Adrenal gland (tissue), 9 donors: ENCODE measurements at regions not wholly inside any gene's neighbourhood (a gene's known extent, or its start where the extent isn't known, plus 50 kb on each side); places are given as distances from the start of the nearest gene placed in this dataset.

ENCODE experiments used
- DNase-seq, 7 donors: peaks; one replicate each; pipeline ENCODE4 v3.0.0-alpha.2; 2019 to 2020
- H3K27ac ChIP-seq, 5 donors: fragments of 200-600 bp; sonication (generic) in 4 of 5; 1 replicate in 3 of 5; 2 replicates in 2 of 5; pipeline versions ENCODE4 v1.5.1 to v1.8.0; 2016 to 2020; ENCODE audit warnings: mild to moderate bottlenecking in 1 of 5
- H3K27me3 ChIP-seq: fragments of 200-600 bp; 2 replicates; pipeline ENCODE4 v1.8.0; 2021
- H3K36me3 ChIP-seq, 2 donors: fragments of 200-600 bp; replicated peaks in 1 of 2; 1 replicate in 1 of 2; 2 replicates in 1 of 2; pipeline versions ENCODE4 v1.5.1 to v1.8.0; 2018 to 2022
- H3K4me1 ChIP-seq, 2 donors: fragments of 200-600 bp; replicated peaks in 1 of 2; 1 replicate in 1 of 2; 2 replicates in 1 of 2; pipeline versions ENCODE4 v1.5.1 to v1.8.0; 2018 to 2021
- H3K4me3 ChIP-seq, 4 donors: fragments of 200-600 bp; sonication (generic) in 3 of 4; one replicate each; pipeline ENCODE4 v1.5.1; 2016 to 2018
- H3K9me3 ChIP-seq, 3 donors: fragments of 200-600 bp; sonication (generic) in 1 of 3; replicated peaks in 1 of 3; 1 replicate in 2 of 3; 2 replicates in 1 of 3; pipeline versions ENCODE4 v1.5.1 to v1.8.0; 2016 to 2021
- POLR2A ChIP-seq, 2 donors: fragments of 450-650 bp; IDR thresholded peaks; one replicate each; pipeline ENCODE4 v1.6.1; 2017; ENCODE audit warnings: antibody characterized with exemption in 2 of 2, mild to moderate bottlenecking in 2 of 2, moderate library complexity in 1 of 2
- WGBS, 4 donors: extraction: QIAGEN DNeasy Blood & Tissue Kit in 2 of 4; methylation state at CpG; one replicate each; pipeline versions ENCODE4 v1.1.5 to v1.1.7; 2013 to 2017; 5-methylcytosine and 5-hydroxymethylcytosine counted together
- intact Hi-C, 2 donors: fragments of 100-400 bp; cut with DNase I; formaldehyde crosslinking; loops; one replicate each; pipeline versions ENCODE4 v1.14.1 to v1.15.0; 2022 to 2023
- TF ChIP-seq, protein P1 (sequence below), 6 experiments: fragments of 450-650 bp in 4 of 6; fragments of 200-600 bp in 2 of 6; sonication (generic) in 1 of 6; IDR thresholded peaks; 1 replicate in 5 of 6; 2 replicates in 1 of 6; pipeline versions ENCODE4 v1.5.1 to v1.8.0; 2016 to 2021; ENCODE audit warnings: antibody characterized with exemption in 6 of 6, mild to moderate bottlenecking in 2 of 6, moderate library complexity in 1 of 6
- donor health status: healthy with polysubstance abuse.
- donor health status: Bipolar disorder and iron deficiency.
- donor health status: DM: yes; HTN: yes; CAD: no.
- donor health status: DM: no; HTN: no; CAD: no.
- donor health status: DM: no; HTN: no; CAD: no.

- no peaks in the 10 kb centered on the region for H3K9me3 ChIP-seq
- TF ChIP-seq POLR2A (IDR thresholded peaks at IDR 0.05) = no peak
- TF ChIP-seq, protein P1, sequence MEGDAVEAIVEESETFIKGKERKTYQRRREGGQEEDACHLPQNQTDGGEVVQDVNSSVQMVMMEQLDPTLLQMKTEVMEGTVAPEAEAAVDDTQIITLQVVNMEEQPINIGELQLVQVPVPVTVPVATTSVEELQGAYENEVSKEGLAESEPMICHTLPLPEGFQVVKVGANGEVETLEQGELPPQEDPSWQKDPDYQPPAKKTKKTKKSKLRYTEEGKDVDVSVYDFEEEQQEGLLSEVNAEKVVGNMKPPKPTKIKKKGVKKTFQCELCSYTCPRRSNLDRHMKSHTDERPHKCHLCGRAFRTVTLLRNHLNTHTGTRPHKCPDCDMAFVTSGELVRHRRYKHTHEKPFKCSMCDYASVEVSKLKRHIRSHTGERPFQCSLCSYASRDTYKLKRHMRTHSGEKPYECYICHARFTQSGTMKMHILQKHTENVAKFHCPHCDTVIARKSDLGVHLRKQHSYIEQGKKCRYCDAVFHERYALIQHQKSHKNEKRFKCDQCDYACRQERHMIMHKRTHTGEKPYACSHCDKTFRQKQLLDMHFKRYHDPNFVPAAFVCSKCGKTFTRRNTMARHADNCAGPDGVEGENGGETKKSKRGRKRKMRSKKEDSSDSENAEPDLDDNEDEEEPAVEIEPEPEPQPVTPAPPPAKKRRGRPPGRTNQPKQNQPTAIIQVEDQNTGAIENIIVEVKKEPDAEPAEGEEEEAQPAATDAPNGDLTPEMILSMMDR (IDR thresholded peaks at IDR 0.05) = no peak
- WGBS, 4 donors = 39 to 50% (median 45%) methylated on average over 3 of the region's 3 CpGs
- no peaks in the 10 kb centered on the region for H3K27me3 ChIP-seq
- intact Hi-C loops = no loop called here
- no peak overlapping the region for H3K27ac ChIP-seq
- H3K4me1 ChIP-seq = no peaks in the 10 kb centered on the region
- no peak overlapping the region for H3K4me3 ChIP-seq
- H3K36me3 ChIP-seq = no peaks in the 10 kb centered on the region
- DNase-seq = no peak
Measured at GRCh38 chr6:86471791-86472190, 465.5 kb upstream of the HTR1E start.

- no peaks in the 10 kb centered on the region for H3K27me3 ChIP-seq
- TF ChIP-seq POLR2A (IDR thresholded peaks at IDR 0.05) = no peak
- TF ChIP-seq, protein P1 (IDR thresholded peaks at IDR 0.05) = no peak
- intact Hi-C loops = no loop called here
Measured at GRCh38 chr6:86459978-86460377, 477.4 kb upstream of the HTR1E start.

DNA sequence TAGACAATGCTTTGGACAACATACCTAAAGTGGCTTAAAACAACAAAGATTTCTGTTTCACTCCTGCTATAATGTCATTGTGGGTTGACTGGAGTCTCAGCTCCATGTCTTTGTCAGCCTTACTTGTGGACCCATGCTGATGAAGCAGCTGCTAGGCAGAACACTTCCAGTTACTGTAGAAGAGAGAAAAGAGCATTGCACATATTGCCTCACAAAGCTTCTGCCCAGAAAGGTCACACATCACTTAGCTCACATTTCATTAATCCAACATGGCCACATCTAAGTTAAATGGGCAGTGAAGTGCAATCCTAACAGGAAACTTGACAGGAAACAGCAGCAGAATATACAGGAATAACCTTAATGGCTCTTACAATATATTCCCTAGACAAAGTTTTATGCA, 480.5 kb upstream of the HTR1E start:
- no peaks in the 10 kb centered on the region for H3K36me3 ChIP-seq
- no peak overlapping the region for H3K4me3 ChIP-seq
- H3K27me3 ChIP-seq = no peaks in the 10 kb centered on the region
- intact Hi-C loops = no loop called here
- no peak overlapping the region for H3K27ac ChIP-seq
- no peaks in the 10 kb centered on the region for H3K4me1 ChIP-seq
- DNase-seq = no peak
- H3K9me3 ChIP-seq = no peaks in the 10 kb centered on the region
- no peak for TF ChIP-seq POLR2A (IDR thresholded peaks at IDR 0.05)
- TF ChIP-seq, protein P1 (IDR thresholded peaks at IDR 0.05) = no peak

More at GRCh38 chr6:86459978-86460377, 477.4 kb upstream of the HTR1E start:
- WGBS, 4 donors = 67 to 73% (median 71%) methylated on average over 4 of the region's 4 CpGs
- H3K27ac ChIP-seq = no peak overlapping the region
- DNase-seq = no peak
- H3K4me1 ChIP-seq = no peaks in the 10 kb centered on the region
- no peaks in the 10 kb centered on the region for H3K36me3 ChIP-seq
- no peaks in the 10 kb centered on the region for H3K9me3 ChIP-seq
- H3K4me3 ChIP-seq = no peak overlapping the region

- intact Hi-C loops = no loop called here
- no peak for TF ChIP-seq POLR2A (IDR thresholded peaks at IDR 0.05)
- TF ChIP-seq, protein P1 (IDR thresholded peaks at IDR 0.05) = no peak
- Histone ChIP-seq H3K4me1 (no peaks in the 10 kb centered on the region), H3K27me3 (no peaks in the 10 kb centered on the region), H3K9me3 (no peaks in the 10 kb centered on the region), H3K27ac (no peak overlapping the region), H3K4me3 (no peak overlapping the region), H3K36me3 (no peaks in the 10 kb centered on the region)
- WGBS, 4 donors = 32 to 80% (median 47%) methylated on average over 1 of the region's 1 CpG
- DNase-seq = no peak
Measured at GRCh38 chr6:86453232-86453631, 484.1 kb upstream of the HTR1E start.
